HG02885 (cell line): ENCODE measurements at regions not wholly inside any gene's neighbourhood (a gene's known extent, or its start where the extent isn't known, plus 50 kb on each side); places are given as distances from the start of the nearest gene placed in this dataset.

Experiments used
- ATAC-seq: cut with Tn5 transposase; IDR thresholded peaks from one replicate; pipeline ENCODE4 v1.9.1; 2021; ENCODE audit warnings: mild to moderate bottlenecking; ENCODE audit not compliant: unreplicated experiment, poor library complexity

DNA sequence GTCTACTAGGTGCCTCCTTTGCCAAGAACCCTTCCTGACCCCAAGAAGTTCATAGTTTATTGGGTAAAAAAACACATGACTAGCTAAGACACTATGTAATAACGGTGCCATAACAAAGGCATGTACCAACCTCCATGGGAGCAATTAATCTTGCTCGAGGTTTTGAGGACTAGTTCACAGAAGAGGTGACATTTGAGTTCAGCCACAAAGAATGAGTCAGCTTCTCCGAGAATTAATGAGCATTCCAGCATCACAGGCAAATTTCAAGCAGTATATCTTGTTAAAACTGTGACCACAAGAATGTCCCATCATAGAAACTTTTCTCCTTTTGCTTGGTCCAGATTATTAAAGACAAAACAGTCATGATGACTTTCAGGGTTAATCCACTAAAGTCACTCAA is 113.0 kb upstream of the RAP1B start:
- ATAC-seq = no peak

DNA sequence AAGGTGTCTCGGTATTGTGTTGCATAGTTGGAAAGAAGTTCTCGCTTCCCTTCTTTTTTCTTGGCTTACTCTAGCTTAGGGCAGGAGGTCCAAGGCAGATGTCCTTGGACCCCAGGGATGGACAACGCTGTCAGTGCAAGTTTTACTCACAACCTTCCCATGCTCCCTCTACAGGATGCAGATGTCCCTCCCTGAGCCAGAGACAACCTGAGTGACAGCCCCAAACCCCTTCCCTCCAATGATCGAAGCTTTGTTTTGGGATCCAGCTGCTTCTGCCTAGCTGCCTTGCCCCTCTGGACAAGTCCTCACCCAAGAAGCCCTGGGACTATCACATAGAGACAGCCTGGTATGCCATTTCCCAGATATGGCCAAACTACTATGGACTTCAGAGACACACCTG is 112.0 kb upstream of the RAP1B start:
- no peak for ATAC-seq

DNA sequence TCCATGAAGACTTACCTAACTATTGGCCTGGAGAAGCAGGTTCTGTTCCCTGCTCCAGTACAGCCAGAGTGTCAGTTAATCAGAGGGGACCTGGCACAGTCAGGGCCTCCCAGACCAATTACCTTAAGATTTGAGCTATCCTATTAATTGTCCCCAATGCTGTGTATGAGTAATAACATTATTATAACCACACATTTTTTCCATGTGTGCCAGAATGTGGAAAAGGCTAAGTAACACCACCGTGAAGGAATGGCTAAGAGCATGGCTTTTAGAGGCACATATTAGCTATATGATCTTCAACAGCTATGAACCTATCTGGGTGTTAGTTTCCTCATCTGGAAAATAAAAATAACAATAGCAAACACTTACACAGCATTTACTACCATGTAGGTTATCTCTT is 111.1 kb upstream of the RAP1B start:
- no peak for ATAC-seq

DNA sequence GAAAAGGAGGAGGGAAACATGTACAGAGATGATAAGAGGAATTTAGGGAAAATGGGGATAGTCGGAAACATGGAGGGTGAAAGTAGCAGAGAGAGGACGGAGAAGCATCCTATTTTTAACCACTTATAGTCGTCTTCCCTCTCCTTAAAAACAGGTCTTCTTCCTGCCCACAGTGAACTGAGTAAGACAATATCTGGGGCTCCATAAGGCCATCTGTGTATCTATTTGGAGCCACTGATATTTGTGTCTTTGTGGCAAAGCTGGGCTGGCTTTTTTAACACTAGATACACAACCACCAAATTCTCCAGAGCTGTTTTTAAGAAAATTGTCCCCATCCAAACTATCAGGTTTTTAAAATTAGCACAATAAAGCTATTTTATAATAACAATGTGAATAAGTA is 109.5 kb upstream of the RAP1B start:
- ATAC-seq = no peak

DNA sequence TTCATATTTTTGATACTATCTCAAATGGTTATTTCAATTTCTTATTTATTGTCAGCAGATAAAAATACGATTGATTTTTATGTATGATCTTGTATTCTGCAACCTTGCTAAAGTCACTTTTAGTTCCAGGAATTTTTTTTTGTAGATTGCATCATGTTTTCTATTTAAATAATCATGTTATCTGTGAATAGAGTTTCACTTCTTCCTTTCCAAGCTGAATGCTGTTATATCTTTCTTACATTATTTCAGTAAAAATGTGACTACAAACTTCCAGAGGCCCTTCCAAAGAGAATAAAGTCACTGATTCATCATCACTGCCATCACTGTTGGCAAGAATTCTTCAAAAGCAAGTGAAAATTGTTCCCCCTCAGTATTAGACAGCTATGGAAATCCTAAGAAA is 104.7 kb upstream of the RAP1B start:
- ATAC-seq = no peak

DNA sequence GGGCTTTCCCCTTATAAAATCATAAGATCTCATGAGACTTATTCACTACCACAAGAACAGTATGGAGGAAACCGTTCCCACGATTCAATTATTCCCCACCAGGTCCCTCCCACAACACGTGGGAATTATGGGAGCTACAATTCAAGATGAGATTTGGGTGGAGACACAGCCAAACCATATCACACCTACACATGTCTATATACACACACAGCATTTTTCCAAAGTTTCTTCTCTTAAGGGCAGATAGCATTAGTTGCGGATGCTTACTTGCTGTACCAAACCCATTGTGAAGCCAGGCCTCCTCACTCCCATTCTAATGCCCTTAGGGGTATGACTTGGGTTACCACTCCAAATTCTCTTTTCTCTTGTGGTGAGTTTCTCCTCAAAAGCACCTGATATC is 104.1 kb upstream of the RAP1B start:
- no peak for ATAC-seq

DNA sequence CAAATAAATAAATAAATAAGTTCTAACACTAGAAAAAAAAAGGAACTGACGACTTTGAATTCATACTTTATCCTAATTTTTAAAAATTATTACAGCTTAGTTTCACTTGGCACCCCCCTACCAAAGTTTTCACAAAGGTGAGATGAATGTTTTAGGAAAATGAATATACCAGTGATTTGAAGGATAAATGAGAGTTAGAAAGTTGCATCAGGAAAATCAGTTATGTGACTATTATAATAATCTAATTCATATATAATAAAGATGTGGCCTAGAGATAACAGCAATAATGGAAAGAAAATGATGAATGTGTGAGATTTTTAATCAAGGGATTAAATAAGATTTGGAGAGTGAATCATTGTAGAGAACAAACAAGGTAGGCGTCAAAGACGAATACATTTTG is 103.0 kb upstream of the RAP1B start:
- ATAC-seq = no peak

DNA sequence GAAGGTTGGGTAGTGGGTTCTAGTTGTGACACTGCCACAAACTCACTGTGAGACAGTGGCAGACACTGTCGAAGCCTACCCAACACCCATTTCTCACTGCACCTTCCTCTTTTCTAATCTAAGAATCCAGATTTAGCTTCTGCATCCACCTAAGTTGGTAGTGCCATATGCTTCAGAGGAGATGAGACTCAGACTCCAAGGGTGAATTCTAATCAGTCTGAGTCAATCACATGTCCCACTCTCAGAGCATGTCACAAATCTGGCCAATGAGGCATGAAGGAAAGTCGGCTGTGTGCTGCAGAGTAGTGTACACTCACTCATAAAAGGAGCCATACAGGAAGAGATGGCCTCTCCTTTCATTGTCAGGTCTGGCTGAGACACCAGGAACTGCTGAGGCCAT is 102.1 kb upstream of the RAP1B start:
- no peak for ATAC-seq

DNA sequence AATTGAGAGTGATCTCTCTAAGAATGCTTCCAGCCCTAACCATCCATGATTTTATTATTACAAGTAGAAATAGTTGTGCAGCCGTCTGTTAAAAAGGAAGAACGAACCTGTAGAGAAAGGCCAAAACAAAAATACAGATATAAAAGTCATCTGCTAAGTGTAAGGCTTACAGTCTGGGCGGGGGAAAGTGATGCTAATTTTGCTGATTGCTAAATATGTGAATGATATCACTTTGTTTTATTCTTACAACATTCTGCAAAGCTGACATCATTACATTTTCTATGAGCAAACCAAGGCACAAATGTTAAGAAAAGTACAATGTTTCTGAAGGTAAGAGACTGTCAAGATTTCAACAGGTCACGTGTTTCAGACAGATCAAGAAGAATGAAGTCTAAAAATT is 101.5 kb upstream of the RAP1B start:
- no peak for ATAC-seq

DNA sequence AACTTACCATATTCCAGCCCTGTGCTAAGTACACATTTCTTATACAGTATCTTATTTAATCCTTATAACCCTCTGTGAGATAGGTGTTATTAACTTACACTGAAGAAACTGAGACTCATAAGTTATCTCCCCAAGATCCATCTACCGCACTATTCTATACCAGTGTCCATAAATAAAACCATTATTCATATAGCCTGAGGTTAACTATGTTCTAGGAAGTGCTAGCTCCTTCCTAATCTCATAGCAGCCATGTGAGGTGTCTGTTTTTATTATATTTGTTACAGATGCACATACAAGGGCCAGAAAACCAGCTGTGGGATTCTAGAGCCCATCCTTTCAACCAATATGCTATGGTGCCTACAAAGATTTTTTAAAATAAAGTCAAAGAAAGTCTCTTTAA is 100.3 kb upstream of the RAP1B start:
- ATAC-seq = no peak

DNA sequence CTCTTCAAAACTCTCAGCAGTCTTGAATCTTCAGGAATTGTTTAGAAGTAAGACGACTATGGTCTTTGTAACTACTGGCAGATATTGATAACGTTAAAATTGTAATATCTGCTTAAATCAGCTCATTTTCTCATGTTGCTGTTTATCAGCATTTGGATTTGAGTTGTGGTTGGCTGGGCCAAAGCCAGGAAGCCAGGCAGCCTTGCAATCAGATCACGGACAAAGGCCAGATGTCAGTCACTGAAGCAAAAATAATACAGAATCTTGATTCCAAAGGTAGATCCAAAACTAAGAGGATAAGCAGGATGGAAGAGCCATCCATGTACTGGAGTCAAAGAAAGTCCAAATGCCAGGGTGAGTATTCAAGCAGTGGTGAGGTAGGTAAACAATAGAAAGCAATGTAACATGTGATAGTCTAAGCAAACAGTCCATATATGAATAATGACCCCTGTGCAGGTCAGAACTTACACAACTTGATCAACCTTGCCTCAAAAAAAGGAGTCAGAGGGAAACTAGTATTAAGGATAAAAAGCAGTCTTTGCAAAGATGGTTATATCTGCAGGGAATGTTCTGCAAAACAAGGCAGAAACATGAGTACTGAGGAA is 95.8 kb upstream of the RAP1B start:
- no peak for ATAC-seq

DNA sequence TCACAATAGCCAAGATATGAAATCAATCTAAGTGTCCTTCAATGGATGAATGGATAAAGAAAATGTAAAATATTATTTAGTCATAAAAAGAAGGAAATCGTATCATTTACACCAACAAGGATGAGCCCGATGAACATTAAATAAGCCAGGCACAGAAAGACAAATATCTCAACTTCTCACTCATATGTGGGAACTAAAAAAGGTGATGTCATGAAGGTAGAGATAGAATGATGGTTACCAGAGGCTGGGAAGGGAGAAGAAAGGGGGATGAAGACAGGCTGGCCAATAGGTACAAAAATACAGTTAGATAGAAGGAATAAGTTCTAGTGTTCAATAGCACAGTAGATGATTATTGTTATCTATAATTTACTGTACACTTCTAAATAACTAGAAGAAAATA is 94.9 kb upstream of the RAP1B start:
- no peak for ATAC-seq

DNA sequence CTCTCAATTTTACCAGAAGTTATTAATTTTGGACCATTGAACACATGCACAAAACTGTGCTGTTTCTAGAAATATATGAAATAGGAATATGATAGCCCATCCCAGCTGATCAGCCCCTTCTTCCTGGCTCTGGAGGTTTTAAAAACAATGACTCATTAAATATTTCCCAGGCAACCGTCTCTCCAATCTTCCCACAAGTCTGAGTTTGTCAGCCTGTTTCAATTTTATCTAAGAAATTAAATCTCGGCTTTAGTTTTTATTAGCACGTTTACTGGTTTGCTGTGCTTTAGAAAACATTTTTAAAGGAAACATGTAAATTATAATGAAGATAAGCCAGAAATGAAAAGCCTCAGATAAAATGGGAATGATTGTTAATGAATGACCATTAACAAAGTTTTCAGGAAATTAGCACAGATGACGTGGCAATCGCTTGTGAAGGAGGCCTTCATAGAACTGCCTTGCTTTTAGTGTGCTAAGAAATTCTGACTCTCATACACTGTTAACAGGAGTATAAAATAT is 89.3 kb upstream of the RAP1B start:
- no peak for ATAC-seq

DNA sequence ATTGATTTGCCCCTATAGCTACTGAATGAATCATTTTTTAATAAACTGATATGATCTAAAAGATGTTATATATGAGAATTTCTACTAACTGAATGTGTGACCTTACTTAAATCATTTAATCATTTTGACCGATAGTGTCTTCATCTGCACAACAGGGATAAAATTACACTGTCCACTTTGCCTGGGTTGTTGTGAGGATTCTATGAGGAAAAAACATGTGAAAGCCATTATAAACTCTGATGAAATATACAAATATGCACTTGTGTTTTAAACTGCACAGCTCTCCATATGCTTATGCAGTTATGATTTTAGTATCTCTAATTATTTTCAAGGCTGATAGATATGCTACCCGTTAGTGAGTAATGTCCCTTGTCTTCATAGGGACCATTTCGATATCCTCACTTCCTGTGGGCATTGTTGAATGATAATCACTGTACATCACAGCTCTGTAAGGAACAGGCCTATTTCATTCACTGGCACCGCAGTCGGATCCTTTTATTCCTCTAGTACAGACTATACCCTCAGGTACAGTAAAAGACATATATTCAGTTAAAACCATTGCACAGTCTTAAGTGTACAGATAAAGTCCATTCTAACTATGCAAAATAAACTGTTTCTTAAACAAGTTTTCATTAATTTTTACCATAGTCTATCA is 88.7 kb upstream of the RAP1B start:
- ATAC-seq = no peak

DNA sequence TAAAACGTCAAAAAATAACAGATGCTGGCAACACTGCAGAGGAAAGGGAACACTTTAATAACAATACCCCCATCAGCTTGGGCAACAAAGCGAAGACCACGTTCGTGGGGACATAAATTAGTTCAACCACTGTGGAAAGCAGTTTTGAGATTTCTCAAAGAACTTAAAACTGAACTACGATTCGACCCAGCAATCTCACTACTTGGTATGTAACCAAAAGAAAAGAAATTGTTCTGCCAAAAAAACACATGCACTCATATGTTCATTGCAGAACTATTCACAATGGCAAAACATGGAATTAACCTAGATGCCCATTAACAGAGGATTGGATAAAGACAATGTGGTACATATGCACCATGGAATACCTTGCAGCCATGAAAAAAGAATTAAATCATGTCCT is 81.2 kb upstream of the RAP1B start:
- ATAC-seq = no peak

DNA sequence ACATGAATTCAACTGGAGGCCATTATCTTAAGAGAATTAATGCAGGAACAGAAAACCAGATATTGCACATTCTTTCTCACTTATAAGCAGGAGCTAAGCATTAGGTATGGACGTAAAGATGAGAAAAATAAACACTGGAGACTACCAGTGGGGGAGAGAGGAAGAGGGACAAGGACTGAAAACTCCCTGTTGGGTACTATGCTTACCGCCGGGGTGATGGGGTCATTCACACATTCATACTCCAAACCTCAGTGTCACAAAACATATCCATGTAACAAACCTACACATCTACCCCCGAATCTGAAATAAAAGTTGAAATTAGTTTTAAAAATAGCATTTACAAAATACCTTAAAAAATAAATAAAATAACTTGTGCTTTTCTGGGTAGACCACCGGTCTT is 80.8 kb upstream of the RAP1B start:
- no peak for ATAC-seq

DNA sequence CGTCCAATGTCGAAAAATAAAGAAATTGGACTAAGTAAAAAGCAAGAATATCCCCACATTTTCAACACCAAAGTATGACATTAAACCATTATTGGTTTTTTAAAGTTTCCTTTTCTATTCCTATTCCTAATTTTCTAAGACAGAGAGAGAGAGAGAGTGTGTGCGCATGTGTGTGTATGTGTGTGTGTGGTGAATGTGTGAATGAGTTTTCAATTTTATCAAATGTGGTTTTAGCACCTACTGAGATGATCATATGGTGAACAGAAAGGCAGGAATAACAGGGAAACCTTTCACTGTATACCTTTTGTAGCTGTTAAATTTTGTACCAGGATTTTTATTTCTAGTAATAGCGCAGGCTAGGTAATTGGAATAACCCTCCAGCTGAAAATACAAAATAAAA is 80.4 kb upstream of the RAP1B start:
- no peak for ATAC-seq

DNA sequence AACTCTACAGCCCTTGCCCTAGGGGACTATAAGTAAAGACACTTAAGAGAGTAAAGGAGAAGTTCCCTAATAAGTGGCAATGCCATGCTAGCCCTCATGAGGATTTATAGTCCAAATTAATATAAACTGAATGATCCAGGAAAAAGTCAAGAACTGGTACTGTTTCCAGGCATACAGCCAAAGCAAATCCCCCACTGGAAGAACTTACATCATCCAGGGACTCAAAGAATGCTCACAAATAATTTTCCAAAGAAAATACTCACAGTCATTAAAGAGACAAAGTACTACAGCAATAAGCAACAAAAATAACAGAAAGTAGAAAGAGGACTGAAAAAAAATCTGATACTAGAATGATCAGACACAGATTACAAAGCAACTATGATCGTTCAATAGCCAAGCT is 79.7 kb upstream of the RAP1B start:
- no peak for ATAC-seq

DNA sequence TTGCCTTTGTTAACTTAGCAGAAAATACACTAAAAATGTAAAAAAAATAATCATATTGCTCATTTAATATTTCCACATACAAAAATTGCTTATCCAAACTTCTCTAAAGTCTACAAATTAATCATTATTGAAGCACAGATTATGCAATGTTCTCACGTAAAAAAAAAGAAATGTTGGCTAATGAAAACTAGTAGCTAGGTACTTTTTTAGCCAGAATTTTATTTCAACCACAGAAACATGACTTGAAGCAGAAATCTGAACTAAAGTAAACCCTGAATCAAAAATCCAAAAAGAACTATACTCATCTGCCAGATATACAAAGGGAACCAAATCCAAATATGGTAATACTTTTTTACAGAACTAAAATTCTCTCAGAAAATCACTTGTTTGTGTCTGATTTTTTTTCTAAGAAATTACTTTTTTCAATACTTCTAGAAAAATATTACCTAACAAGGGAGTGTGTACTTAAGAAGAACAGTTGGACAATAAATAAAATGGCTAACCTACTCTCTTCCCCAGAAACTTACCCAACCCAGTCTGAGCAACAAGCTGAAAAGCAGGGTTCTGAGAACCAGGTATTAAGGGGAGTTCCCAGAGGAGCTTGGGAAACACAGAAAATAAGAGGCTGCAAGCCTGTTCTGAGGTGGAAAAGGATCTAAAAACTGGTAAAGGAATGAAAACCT is 78.4 kb upstream of the RAP1B start:
- no peak for ATAC-seq

DNA sequence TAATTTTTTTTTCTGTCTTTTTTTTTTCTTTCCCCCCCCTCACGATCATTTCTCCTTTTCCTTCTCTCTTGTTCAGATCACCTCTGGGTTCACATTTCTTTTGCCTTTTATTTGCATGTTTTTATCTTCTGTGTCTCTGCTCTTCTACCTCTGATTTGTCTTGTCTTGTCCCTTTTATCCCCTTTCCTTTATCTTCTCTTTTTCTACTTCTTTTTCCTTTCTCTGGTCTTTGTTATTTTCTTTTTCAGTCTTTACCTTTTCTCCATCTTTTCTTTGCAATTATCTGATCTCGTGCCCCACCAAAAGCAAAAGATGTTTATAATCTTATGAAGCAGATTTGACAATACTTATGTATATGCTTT is 77.8 kb upstream of the RAP1B start:
- ATAC-seq = no peak

DNA sequence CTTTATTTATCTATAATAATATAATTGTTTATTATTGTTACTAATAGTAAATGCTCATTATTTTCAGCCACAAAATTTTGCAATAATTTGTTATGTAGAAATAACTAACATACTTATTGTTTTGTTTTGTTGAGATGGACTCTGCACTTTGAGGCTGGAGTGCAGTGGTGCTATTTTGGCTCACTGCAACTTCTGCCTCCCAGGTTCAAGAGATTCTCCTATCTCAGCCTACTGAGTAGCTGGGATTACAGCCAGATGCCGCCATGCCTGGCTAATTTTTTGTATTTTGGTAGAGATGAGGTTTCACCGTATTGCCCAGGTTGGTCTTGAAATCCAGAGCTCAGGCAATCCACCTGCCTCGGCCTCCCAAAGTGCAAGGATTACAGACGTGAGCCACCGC is 76.6 kb upstream of the RAP1B start:
- ATAC-seq = no peak

DNA sequence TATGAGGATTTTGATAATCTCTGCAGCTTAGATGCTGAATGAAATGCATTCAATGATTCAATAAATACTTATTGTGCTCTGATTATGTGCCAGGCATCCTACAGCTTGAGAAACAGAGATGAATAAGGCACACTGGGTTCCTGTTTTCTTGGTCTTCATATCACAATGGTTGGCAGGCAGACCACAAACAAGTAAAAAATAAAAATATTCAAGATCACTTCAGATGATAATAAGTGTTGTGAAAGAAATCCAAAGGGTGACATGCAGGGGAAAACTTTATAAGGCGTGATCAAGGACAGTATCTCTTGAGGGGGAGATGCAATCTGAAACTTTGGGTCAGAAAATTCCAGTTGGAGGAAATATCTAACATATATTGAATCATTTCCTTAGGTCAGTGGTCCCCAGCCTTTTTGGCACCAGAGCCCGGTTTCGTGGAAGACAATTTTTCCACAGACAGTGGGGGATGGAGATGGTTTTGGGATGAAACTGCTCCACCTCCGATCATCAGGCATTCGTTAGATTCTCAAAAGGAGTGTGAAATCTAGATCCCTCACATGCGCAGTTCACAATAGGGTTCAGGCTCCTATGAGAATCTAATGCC is 73.7 kb upstream of the RAP1B start:
- ATAC-seq = no peak
